GM23338 (cell line): ENCODE measurements at regions not wholly inside any gene's neighbourhood (a gene's known extent, or its start where the extent isn't known, plus 50 kb on each side); places are given as distances from the start of the nearest gene placed in this dataset.

ENCODE experiments used
- CREB1 ChIP-seq: fragments of 250-450 bp; sonication (Bioruptor Pico); IDR thresholded peaks from 2 replicates; pipeline ENCODE4 v1.5.0; 2020; ENCODE audit warnings: low read depth, mild to moderate bottlenecking, moderate library complexity
- EZH2 ChIP-seq: fragments of 200-600 bp; sonication (generic); IDR thresholded peaks from one replicate; pipeline ENCODE4 v1.8.0; 2017; ENCODE audit warnings: antibody characterized with exemption, mild to moderate bottlenecking, low read depth; ENCODE audit not compliant: unreplicated experiment
- EZH2phosphoT487 ChIP-seq: fragments of 200-600 bp; sonication (generic); IDR thresholded peaks from one replicate; pipeline ENCODE4 v1.8.1; 2018; ENCODE audit warnings: antibody characterized with exemption; ENCODE audit not compliant: unreplicated experiment
- JUNB ChIP-seq: IDR thresholded peaks from one replicate; pipeline ENCODE4 v1.6.1; 2016; ENCODE audit warnings: antibody characterized with exemption; ENCODE audit not compliant: unreplicated experiment
- POLR2AphosphoS5 ChIP-seq: IDR thresholded peaks from 2 replicates; pipeline ENCODE4 v1.6.1; 2016; ENCODE audit warnings: antibody characterized with exemption, low read depth
- ZNF331 ChIP-seq: fragments of 250-450 bp; sonication (Bioruptor Pico); IDR thresholded peaks from 2 replicates; pipeline ENCODE4 v1.5.0; 2020; ENCODE audit warnings: low read depth, mild to moderate bottlenecking, moderate library complexity
- TF ChIP-seq, protein P1 (sequence below): IDR thresholded peaks from one replicate; pipeline ENCODE4 v1.6.1; 2018; ENCODE audit warnings: antibody characterized with exemption; ENCODE audit not compliant: unreplicated experiment
- TF ChIP-seq, protein P2 (sequence below), 2 experiments: fragments of 200-600 bp in 1 of 2; sonication (generic) in 1 of 2; conservative IDR thresholded peaks; 2 replicates each; pipeline versions ENCODE4 v1.5.1 to v1.6.1; 2016 to 2017; ENCODE audit warnings: antibody characterized with exemption in 2 of 2, low read depth in 2 of 2, mild to moderate bottlenecking in 2 of 2, moderate library complexity in 1 of 2
- TF ChIP-seq, protein P3 (sequence below): IDR thresholded peaks from 2 replicates; pipeline ENCODE4 v1.6.1; 2016; ENCODE audit warnings: antibody characterized with exemption

DNA sequence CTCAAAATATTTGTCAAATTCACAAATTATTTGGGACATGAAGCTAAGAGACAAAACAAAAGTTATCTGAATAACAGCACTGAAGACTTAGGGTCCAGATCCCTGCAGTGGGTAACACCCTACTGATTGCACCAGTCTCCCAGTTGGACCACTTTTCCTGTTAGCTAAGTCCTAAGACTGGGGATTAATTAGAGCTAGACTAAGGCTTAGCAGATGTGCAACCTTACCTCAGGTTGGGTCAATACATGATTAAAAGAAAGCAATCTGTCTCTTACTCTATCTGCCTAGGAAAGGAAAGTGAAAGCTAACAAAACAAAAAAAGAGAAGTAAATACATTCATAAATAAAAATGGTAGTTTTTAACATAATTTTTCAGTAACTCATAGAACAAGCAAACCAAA is 737.2 kb upstream of the CHRM3 start:
- TF ChIP-seq POLR2AphosphoS5 (no peak), EZH2phosphoT487 (no peak), EZH2 (no peak), JUNB (no peak), CREB1 (CRISPR knock-in tag) (no peak), ZNF331 (no peak)
- TF ChIP-seq, protein P1, sequence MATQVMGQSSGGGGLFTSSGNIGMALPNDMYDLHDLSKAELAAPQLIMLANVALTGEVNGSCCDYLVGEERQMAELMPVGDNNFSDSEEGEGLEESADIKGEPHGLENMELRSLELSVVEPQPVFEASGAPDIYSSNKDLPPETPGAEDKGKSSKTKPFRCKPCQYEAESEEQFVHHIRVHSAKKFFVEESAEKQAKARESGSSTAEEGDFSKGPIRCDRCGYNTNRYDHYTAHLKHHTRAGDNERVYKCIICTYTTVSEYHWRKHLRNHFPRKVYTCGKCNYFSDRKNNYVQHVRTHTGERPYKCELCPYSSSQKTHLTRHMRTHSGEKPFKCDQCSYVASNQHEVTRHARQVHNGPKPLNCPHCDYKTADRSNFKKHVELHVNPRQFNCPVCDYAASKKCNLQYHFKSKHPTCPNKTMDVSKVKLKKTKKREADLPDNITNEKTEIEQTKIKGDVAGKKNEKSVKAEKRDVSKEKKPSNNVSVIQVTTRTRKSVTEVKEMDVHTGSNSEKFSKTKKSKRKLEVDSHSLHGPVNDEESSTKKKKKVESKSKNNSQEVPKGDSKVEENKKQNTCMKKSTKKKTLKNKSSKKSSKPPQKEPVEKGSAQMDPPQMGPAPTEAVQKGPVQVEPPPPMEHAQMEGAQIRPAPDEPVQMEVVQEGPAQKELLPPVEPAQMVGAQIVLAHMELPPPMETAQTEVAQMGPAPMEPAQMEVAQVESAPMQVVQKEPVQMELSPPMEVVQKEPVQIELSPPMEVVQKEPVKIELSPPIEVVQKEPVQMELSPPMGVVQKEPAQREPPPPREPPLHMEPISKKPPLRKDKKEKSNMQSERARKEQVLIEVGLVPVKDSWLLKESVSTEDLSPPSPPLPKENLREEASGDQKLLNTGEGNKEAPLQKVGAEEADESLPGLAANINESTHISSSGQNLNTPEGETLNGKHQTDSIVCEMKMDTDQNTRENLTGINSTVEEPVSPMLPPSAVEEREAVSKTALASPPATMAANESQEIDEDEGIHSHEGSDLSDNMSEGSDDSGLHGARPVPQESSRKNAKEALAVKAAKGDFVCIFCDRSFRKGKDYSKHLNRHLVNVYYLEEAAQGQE, result no peak
- TF ChIP-seq, protein P2, sequence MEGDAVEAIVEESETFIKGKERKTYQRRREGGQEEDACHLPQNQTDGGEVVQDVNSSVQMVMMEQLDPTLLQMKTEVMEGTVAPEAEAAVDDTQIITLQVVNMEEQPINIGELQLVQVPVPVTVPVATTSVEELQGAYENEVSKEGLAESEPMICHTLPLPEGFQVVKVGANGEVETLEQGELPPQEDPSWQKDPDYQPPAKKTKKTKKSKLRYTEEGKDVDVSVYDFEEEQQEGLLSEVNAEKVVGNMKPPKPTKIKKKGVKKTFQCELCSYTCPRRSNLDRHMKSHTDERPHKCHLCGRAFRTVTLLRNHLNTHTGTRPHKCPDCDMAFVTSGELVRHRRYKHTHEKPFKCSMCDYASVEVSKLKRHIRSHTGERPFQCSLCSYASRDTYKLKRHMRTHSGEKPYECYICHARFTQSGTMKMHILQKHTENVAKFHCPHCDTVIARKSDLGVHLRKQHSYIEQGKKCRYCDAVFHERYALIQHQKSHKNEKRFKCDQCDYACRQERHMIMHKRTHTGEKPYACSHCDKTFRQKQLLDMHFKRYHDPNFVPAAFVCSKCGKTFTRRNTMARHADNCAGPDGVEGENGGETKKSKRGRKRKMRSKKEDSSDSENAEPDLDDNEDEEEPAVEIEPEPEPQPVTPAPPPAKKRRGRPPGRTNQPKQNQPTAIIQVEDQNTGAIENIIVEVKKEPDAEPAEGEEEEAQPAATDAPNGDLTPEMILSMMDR (conservative IDR thresholded peaks at IDR 0.05; ENCODE audit: low read depth in 2 of 2), result no peak
- TF ChIP-seq, protein P3, sequence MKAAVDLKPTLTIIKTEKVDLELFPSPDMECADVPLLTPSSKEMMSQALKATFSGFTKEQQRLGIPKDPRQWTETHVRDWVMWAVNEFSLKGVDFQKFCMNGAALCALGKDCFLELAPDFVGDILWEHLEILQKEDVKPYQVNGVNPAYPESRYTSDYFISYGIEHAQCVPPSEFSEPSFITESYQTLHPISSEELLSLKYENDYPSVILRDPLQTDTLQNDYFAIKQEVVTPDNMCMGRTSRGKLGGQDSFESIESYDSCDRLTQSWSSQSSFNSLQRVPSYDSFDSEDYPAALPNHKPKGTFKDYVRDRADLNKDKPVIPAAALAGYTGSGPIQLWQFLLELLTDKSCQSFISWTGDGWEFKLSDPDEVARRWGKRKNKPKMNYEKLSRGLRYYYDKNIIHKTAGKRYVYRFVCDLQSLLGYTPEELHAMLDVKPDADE, result no peak
